ENCODE measurements at regions not wholly inside any gene's neighbourhood (a gene's known extent, or its start where the extent isn't known, plus 50 kb on each side); places are given as distances from the start of the nearest gene placed in this dataset.
"Not testable (repeated sequence)": the region's sequence is repeated elsewhere in the genome, so short reads cannot be mapped to it uniquely, and the experiment has no call there.

DNA sequence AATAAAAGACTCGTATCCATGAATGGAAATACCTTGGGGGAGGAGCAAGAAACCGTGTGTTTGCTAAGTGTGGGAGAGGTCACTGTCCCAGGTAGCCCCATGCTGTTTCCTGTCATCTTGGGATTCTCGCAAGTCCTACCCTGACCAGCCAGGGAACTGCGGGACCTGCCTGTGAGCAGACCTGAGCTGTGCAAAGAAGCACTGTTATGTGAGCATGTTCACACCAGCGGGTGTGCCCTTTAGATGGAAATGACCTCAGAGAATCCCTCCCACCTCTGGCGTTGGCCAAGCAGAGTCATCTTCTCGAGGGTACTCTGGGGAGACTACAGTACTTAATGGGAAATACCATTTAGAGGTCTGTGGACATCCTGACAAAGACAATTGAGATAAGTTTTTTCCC is 127.0 kb upstream of the MON1B start:
- Mint-ChIP-seq H3K36me3 (no peaks in the 10 kb centered on the region), H3K4me3 (no peak overlapping the region), H3K9me3 (no peaks in the 10 kb centered on the region), H3K27me3 (peaks cover 9% of the 10 kb centered on the region), H3K4me1 (no peaks in the 10 kb centered on the region), H3K27ac (no peak overlapping the region)

DNA sequence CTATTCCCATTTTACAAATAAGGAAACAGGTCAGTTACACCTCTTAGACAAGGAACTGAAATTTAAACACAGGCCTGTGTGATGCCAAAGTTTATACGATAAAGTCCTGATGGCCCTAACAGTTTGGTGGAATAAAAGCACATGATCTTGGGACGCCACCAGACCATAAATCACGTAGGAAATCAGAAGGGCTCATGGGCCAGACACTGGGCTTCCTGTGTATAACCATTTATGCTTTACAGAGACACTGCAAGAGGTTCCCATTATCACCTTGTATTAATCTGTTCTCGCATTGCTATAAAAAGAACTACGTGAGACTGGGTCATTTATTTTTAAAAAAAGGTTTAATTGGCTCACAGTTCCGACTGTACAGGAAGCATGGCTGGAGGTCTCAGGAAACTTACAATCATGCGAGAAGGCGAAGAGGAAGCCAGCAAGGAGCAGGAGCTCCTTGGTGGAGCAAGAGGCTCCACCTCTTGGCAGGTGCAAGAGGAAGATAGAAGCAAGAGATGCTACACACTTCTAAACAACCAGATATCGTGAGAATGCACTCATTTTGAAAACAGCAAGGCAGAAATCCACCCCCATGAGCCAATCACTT is 124.0 kb upstream of the MON1B start:
- Mint-ChIP-seq H3K27ac (no peak overlapping the region), H3K36me3 (no peaks in the 10 kb centered on the region), H3K4me3 (no peak overlapping the region), H3K9me3 (no peaks in the 10 kb centered on the region), H3K4me1 (no peaks in the 10 kb centered on the region), H3K27me3 (peaks cover 12% of the 10 kb centered on the region)

DNA sequence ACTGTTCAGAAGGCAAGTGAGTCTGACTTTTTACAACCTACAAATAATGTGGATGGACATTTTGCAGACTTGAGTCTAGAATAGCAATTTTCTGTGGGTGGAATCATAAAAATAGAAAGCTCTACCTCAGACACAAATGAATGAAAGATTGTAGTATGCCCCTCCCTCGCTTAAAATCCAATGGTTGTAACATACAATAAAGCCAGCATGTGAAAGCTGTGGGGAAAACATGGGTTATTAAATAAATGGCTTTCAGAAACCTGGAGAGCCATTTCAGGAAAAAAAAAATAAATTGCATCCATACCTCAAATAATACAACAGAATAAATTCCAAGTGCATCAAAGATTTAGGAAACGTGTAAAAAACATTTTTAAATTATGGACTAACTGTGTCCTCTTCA is 123.1 kb upstream of the MON1B start:
- H3K27ac Mint-ChIP-seq: no peak overlapping the region
- no peaks in the 10 kb centered on the region for H3K36me3 Mint-ChIP-seq
- no peak overlapping the region for H3K4me3 Mint-ChIP-seq
- H3K9me3 Mint-ChIP-seq: no peaks in the 10 kb centered on the region
- H3K4me1 Mint-ChIP-seq: no peaks in the 10 kb centered on the region
- peaks cover 9% of the 10 kb centered on the region for H3K27me3 Mint-ChIP-seq

DNA sequence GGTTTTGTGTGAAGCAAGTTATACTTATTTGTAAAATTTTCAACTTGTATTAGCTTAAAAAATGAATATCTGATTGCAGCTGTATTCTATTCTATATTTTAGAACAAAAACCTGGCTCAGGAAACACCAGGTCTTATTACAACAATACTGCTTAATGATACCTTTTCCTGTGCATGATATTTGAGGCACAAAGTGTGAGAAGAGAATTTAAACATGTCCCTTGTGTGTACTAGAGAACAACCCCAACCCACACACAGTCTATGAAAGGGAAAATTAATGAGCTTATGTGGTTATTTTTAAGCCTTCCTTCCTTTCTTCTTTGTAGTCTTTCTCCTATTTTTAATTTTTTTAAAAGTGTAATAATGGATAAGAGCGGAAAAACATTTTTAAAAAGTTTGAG is 122.6 kb upstream of the MON1B start:
- H3K4me3 Mint-ChIP-seq: no peak overlapping the region

DNA sequence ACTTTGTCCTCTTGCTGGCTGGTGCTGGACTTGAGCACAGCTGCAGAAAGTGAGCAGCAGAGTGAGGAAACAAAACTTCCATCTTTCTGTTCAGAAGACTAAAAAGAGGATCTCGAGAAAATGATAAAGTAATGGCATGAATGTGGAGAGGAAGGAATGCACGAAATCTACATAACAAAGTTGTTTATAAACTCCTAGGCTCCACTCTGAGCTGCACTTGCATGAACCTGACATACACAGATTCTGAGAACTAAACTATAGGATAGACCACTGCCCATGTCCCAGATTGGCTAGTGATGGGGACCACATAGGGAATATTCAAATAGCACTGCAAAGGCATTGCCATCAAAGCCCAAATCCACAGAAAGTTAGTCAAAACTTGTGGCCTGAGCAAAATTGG is 121.1 kb upstream of the MON1B start:
- no peak overlapping the region for H3K27ac Mint-ChIP-seq
- no peaks in the 10 kb centered on the region for H3K4me1 Mint-ChIP-seq
- no peaks in the 10 kb centered on the region for H3K9me3 Mint-ChIP-seq
- peaks cover 9% of the 10 kb centered on the region for H3K27me3 Mint-ChIP-seq
- no peaks in the 10 kb centered on the region for H3K36me3 Mint-ChIP-seq
- H3K4me3 Mint-ChIP-seq: no peak overlapping the region

More for the DNA sequence above, 122.6 kb upstream of the MON1B start:
- no peaks in the 10 kb centered on the region for H3K4me1 Mint-ChIP-seq
- H3K36me3 Mint-ChIP-seq: no peaks in the 10 kb centered on the region
- no peaks in the 10 kb centered on the region for H3K9me3 Mint-ChIP-seq
- no peak overlapping the region for H3K27ac Mint-ChIP-seq
- H3K27me3 Mint-ChIP-seq: peaks cover 9% of the 10 kb centered on the region

DNA sequence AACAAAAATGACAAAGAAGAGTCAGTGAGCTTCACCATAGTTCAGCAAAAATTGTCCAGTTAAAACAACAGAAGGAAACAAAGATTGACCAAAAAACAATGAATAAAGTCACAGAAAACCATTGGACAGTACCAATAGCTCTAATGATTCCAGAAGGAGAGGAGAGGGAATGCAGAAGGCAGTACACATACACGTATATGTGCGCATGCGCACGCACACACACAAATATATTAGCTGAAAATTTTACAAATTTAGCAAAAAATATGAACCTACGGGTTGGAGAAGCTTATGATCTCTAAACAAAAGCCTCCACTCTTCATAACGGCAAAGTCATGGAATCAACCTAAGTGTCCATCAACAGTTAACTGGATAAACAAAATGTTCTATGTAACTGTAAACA is 120.3 kb upstream of the MON1B start:
- H3K9me3 Mint-ChIP-seq: no peaks in the 10 kb centered on the region
- H3K36me3 Mint-ChIP-seq: no peaks in the 10 kb centered on the region
- no peak overlapping the region for H3K27ac Mint-ChIP-seq
- peaks cover 9% of the 10 kb centered on the region for H3K27me3 Mint-ChIP-seq
- H3K4me1 Mint-ChIP-seq: no peaks in the 10 kb centered on the region
- no peak overlapping the region for H3K4me3 Mint-ChIP-seq

DNA sequence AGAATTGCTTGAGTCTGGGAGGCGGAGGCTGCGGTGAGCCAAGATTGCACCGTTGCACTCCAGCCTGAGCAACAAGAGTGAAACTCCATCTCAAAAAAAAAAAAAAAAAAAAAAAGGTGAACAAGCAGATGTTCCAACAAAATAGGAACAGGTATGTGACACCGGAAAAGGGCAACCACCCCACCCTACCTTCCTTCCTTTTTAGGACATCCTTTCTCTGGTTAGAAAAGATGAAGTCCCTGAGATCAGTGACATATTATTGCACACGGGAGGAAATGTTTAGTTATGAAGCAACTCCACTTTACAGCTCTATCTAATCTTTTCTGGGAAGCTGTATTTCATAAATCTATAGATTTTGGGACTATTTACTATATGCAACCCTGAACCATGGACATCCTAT is 114.2 kb upstream of the MON1B start:
- Mint-ChIP-seq H3K36me3 (no peaks in the 10 kb centered on the region), H3K4me3 (no peak overlapping the region), H3K27ac (no peak overlapping the region), H3K4me1 (no peaks in the 10 kb centered on the region), H3K9me3 (no peaks in the 10 kb centered on the region), H3K27me3 (no peaks in the 10 kb centered on the region)

DNA sequence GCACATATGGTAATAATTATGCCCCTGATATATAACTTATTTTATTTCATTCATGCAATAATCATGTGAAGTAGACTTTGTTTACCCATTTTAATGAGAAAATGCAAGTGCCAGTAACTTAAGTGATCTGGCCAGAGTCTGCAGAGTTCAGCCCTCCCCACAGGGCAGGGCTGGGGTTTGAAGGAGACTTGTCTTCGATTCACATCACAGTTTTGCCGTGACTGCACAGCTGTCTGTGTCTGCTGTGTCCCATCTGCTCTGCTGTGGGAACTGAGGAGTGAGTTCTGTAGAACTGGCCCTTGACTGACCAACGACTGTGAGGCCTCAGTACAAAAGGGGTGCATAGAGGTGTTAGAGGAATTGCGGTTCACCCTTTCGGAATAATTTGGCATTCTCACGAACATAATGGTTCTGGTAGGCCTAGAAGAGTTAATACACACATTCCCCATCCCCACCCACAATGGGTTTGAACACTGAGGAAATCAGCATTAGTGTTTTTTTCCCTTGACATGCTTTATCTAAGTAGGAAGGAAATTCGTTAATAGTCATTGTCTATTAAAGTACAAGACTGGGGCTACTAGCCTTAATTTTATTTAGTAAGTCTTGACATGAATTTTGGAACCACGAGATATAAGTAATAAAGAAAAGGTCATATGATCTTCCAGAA is 113.6 kb upstream of the MON1B start:
- no peak overlapping the region for H3K4me3 Mint-ChIP-seq
- H3K36me3 Mint-ChIP-seq: no peaks in the 10 kb centered on the region
- no peaks in the 10 kb centered on the region for H3K9me3 Mint-ChIP-seq
- no peaks in the 10 kb centered on the region for H3K4me1 Mint-ChIP-seq
- H3K27me3 Mint-ChIP-seq: no peaks in the 10 kb centered on the region
- H3K27ac Mint-ChIP-seq: no peak overlapping the region

DNA sequence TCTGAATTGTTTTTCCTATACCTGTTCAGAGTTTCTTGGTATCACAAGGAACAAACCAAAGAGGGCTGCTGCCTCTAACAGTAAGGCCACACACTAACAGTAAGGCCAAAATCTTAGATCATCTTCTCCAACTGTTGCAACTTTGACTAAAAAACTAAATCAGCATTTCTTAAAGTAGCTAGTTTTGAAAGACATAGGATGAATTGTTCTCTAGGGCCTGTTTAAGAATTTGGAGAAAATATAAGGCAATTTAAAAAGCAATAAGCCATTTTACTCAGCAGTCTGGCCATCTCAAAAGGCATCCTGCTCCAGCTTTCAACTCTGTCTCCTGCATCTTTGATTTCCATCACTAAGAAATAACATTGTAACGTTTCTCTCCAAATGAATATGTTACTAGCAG is 105.0 kb upstream of the MON1B start:
- no peaks in the 10 kb centered on the region for H3K9me3 Mint-ChIP-seq
- no peak overlapping the region for H3K27ac Mint-ChIP-seq
- no peaks in the 10 kb centered on the region for H3K4me1 Mint-ChIP-seq
- no peak overlapping the region for H3K4me3 Mint-ChIP-seq
- H3K36me3 Mint-ChIP-seq: no peaks in the 10 kb centered on the region
- H3K27me3 Mint-ChIP-seq: no peaks in the 10 kb centered on the region

DNA sequence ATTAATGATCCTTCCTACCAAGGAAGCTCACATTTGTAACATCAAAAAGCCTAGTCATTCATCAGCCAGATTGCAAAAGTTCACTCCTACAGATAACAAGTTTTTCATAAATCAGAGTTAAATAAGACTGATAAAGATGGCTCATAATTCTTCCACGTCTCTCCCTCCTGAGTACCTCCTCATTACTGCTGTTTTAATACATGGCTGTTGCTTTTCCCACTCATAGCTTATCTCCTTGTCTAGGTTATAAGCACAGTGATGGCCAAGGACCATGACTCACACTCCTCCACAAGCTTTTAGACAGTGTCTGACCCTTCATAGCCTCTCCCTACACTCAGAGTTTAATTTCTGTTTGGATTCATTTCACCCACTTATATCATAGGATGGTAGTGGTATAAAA is 100.9 kb upstream of the MON1B start:
- H3K27ac Mint-ChIP-seq: no peak overlapping the region
- H3K4me3 Mint-ChIP-seq: no peak overlapping the region

DNA sequence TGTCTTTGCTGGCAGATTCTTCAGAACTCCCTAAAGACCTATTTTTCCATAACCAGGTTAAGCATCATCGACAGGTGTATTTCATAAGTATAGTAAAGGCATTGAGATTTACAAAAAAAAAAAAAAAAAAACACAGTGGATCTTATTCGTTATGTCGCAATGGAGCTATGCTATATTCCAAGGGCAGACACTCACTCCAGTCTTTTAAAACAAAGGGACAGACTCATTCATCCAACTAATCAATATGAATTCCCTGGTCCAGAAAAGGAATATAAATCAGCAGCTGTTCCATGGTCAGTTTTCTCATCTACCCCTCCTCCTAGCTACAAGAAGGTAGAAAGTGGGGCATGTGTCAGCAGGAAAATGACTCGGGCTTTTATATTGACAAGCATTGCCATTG is 97.7 kb upstream of the MON1B start:
- H3K4me3 Mint-ChIP-seq: no peak overlapping the region
- H3K4me1 Mint-ChIP-seq: no peaks in the 10 kb centered on the region
- H3K9me3 Mint-ChIP-seq: no peaks in the 10 kb centered on the region
- H3K36me3 Mint-ChIP-seq: no peaks in the 10 kb centered on the region
- H3K27ac Mint-ChIP-seq: no peak overlapping the region
- H3K27me3 Mint-ChIP-seq: peaks cover 4% of the 10 kb centered on the region

More for the DNA sequence above, 100.9 kb upstream of the MON1B start:
- Mint-ChIP-seq H3K27me3 (peaks cover 4% of the 10 kb centered on the region), H3K36me3 (no peaks in the 10 kb centered on the region), H3K9me3 (no peaks in the 10 kb centered on the region), H3K4me1 (no peaks in the 10 kb centered on the region)

DNA sequence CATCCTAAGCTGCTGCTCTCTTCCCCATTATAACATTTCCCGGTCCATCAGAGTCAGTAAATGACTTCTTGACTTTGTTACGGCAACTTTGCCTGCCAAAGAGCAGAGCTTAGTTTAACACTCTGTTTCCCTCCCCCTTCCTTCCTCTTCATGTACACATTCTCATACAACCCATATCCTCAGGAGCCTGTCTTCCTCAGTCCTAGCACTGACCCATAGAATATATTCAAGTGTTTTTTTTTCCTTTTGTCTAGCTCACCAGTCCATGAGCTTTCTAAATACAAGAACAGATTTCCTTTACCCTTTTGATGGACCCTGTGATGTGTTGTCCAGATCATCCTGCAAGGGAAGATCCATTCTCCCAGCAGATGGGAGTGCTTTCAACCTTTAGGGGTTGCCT is 97.0 kb upstream of the MON1B start:
- Mint-ChIP-seq H3K27ac (no peak overlapping the region), H3K9me3 (no peaks in the 10 kb centered on the region), H3K4me3 (no peak overlapping the region), H3K36me3 (no peaks in the 10 kb centered on the region), H3K4me1 (no peaks in the 10 kb centered on the region), H3K27me3 (peaks cover 4% of the 10 kb centered on the region)

DNA sequence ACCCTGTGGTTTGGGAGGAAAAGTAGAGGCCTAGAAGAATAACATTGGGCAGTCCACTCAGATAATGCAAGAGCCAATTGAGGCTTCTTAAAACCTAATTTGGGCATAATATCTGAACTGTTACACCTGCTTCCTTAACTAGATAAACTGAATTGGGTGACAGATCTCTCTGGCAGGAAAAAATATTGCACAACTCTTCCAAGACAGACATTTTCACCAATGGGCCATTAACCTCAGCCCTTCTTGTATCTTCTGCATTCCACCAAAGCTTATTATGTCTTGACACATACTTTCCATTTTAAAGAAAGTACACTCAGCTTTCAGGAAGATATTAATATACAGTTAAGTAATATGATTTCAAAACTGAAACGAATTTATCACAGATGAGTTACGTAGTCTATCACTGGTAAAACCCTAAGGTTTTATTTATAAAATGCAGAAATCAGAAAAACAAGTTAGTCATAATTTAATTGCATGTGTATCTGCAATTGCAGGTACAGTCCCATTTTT is 79.9 kb upstream of the MON1B start:
- Mint-ChIP-seq H3K9me3 (no peaks in the 10 kb centered on the region), H3K27me3 (peaks cover 2% of the 10 kb centered on the region), H3K36me3 (no peaks in the 10 kb centered on the region), H3K27ac (no peak overlapping the region), H3K4me3 (no peak overlapping the region), H3K4me1 (no peaks in the 10 kb centered on the region)

DNA sequence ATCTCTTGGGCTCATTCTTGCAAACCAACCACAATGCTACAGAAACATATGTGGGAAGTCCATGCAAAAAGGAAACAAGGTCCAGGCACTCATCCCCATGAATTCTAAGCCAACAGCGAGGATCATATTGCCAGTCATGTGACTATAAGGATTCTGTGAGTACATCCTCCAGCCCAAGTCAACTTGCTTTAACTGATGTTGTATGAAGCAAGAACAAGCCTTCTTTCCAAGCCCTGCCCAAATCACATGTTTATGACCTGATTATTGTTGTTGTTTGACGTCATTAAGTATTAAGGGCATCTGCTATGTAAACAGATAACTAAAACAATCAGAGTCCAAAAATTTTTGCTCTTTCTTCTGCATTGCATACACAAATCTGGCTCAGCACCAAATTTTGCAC is 78.2 kb upstream of the MON1B start:
- no peaks in the 10 kb centered on the region for H3K9me3 Mint-ChIP-seq
- H3K27me3 Mint-ChIP-seq: peaks cover 2% of the 10 kb centered on the region
- H3K36me3 Mint-ChIP-seq: no peaks in the 10 kb centered on the region
- no peak overlapping the region for H3K27ac Mint-ChIP-seq
- H3K4me3 Mint-ChIP-seq: no peak overlapping the region
- H3K4me1 Mint-ChIP-seq: no peaks in the 10 kb centered on the region

DNA sequence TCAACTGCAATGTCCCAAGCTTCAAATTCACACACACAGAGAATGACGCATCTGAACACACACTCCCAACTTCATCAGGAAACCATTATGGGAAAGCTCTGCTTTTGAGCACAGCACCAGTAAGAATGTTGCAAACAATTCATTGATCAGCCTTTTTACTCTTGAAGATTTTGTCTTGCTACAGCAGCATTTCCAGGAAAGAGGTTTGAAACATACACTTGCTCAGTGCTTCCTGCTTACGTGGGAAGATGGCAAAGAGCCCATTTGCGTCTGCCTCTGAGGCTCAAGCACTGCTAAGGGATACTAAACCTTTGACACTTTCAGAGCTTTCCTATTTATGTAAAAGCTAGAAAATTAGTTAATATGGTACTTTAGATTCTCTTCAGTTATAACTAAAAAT is 77.2 kb upstream of the MON1B start:
- Mint-ChIP-seq H3K4me1 (no peaks in the 10 kb centered on the region), H3K9me3 (no peaks in the 10 kb centered on the region), H3K4me3 (no peak overlapping the region), H3K27me3 (peaks cover 6% of the 10 kb centered on the region), H3K36me3 (no peaks in the 10 kb centered on the region), H3K27ac (no peak overlapping the region)

DNA sequence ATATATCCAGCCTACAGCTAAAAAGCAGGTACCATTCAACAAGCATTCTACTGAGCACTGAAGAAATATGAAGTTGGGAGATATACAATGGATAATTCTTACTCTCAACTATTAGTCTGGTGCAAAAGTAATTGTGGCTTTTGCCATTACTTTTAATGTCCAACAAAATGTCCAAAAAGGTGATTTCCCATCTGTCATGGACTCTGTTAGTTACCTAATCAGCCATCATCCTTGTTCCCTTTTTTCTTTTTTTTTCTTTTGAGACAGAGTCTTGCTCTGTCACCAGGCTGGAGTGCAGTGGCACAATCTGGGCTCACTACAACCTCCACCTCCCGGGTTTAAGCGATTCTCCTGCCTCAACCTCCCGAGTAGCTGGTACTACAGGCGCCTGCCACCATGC is 76.6 kb upstream of the MON1B start:
- not testable (repeated sequence) for H3K36me3 Mint-ChIP-seq, H3K27me3 Mint-ChIP-seq, H3K27ac Mint-ChIP-seq, H3K4me3 Mint-ChIP-seq, H3K9me3 Mint-ChIP-seq, H3K4me1 Mint-ChIP-seq

DNA sequence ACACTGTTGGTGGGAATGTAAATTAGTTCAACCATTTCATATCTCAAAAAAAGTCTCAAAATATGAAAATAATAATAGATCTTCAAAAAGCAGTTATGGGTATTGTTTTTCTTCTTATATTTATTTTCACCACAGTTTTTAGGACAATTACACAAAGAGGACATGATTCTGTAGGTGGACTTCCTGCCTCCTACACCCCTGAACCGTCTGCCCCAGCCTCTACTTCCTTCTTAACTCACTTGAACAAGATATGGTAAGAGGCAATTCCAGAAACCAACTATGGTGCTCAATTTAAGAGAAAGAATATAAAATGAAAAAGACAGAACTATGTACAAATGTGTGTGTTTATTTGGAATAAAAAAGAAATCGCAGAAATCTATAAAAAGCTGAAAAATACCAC is 74.1 kb upstream of the MON1B start:
- Mint-ChIP-seq H3K4me1 (no peaks in the 10 kb centered on the region), H3K36me3 (no peaks in the 10 kb centered on the region), H3K27ac (no peak overlapping the region), H3K27me3 (peaks cover 8% of the 10 kb centered on the region), H3K4me3 (no peak overlapping the region), H3K9me3 (no peaks in the 10 kb centered on the region)
